SK-N-SH (cell line): ENCODE measurements at regions not wholly inside any gene's neighbourhood (a gene's known extent, or its start where the extent isn't known, plus 50 kb on each side); places are given as distances from the start of the nearest gene placed in this dataset.
"Not testable (repeated sequence)": the region's sequence is repeated elsewhere in the genome, so short reads cannot be mapped to it uniquely, and the experiment has no call there.

Experiments used
- CTCF ChIA-PET: fragments of 300-600, 350-600 bp; formaldehyde crosslinking; extraction: SDS; loops from one replicate; lab custom pipeline; 2021; lab: Yijun Ruan, JAX
- POLR2A ChIA-PET: fragments of 350-600 bp; sonication (Branson Sonifier 250); formaldehyde crosslinking; extraction: SDS; loops from one replicate; lab custom pipeline; 2020; ENCODE audit warnings: antibody characterized with exemption, inconsistent platforms; lab: Yijun Ruan, JAX
- DNase-seq: peaks from one replicate; pipeline ENCODE4 v3.0.0; 2012
- H2AFZ ChIP-seq: fragments of 200-600 bp; sonication (generic); 2 replicates; pipeline ENCODE4 v1.8.1; 2016; ENCODE audit warnings: antibody characterized with exemption, mild to moderate bottlenecking, low read depth
- H3F3A ChIP-seq: fragments of 200-600 bp; sonication (generic); replicated peaks from 2 replicates; pipeline ENCODE3; 2016; ENCODE audit warnings: antibody characterized with exemption, mild to moderate bottlenecking; ENCODE audit not compliant: insufficient read depth
- H3K27ac ChIP-seq, 2 experiments: fragments of 200-500 bp in 1 of 2; fragments of 200-600 bp in 1 of 2; sonication (Bioruptor generic) in 1 of 2; sonication (generic), shearing (Covaris generic) in 1 of 2; 2 replicates each; pipeline versions ENCODE4 v1.5.1 to v1.6.1; 2014 to 2016; ENCODE audit warnings: low read depth in 2 of 2, inconsistent platforms in 1 of 2, low read length in 1 of 2, mild to moderate bottlenecking in 1 of 2, mixed read lengths in 1 of 2
- H3K27me3 ChIP-seq: fragments of 200-600 bp; sonication (generic), shearing (Covaris generic); 2 replicates; pipeline ENCODE4 v1.6.1; 2016; ENCODE audit warnings: mixed run types; ENCODE audit not compliant: insufficient read depth
- H3K36me3 ChIP-seq, 2 experiments: fragments of 200-500 bp in 1 of 2; fragments of 200-600 bp in 1 of 2; sonication (Bioruptor generic) in 1 of 2; sonication (generic) in 1 of 2; replicated peaks in 1 of 2; 2 replicates each; pipeline versions ENCODE3 to v1.5.1; 2014 to 2016; ENCODE audit warnings: low read length in 1 of 2, mild to moderate bottlenecking in 1 of 2; ENCODE audit not compliant: insufficient read depth in 2 of 2, control insufficient read depth in 1 of 2
- H3K4me1 ChIP-seq, 2 experiments: fragments of 200-500 bp in 1 of 2; fragments of 200-600 bp in 1 of 2; sonication (Bioruptor generic) in 1 of 2; sonication (generic), shearing (Covaris generic) in 1 of 2; 2 replicates each; pipeline versions ENCODE4 v1.5.1 to v1.6.1; 2014 to 2016; ENCODE audit warnings: low read depth in 1 of 2, low read length in 1 of 2, mixed run types in 1 of 2; ENCODE audit not compliant: insufficient read depth in 2 of 2, control insufficient read depth in 1 of 2
- H3K4me2 ChIP-seq: fragments of 200-600 bp; sonication (generic), shearing (Covaris generic); 2 replicates; pipeline ENCODE4 v1.6.1; 2017; ENCODE audit warnings: mixed run types
- H3K4me3 ChIP-seq, 2 experiments: fragments of 200-500 bp in 1 of 2; fragments of 200-600 bp in 1 of 2; sonication (Bioruptor generic) in 1 of 2; sonication (generic), shearing (Covaris generic) in 1 of 2; 2 replicates each; pipeline versions ENCODE4 v1.5.1 to v1.8.1; 2014 to 2016; ENCODE audit warnings: low read depth in 2 of 2, inconsistent platforms in 1 of 2, low read length in 1 of 2, mild to moderate bottlenecking in 1 of 2, mixed read lengths in 1 of 2, moderate library complexity in 1 of 2
- H3K79me2 ChIP-seq: fragments of 200-600 bp; sonication (generic); 2 replicates; pipeline ENCODE4 v1.8.1; 2017; ENCODE audit warnings: mild to moderate bottlenecking; ENCODE audit not compliant: insufficient read depth
- H3K9ac ChIP-seq: fragments of 200-600 bp; sonication (generic); 2 replicates; pipeline ENCODE4 v1.6.1; 2017; ENCODE audit warnings: mixed run types
- H3K9me2 ChIP-seq: fragments of 200-600 bp; sonication (generic); 2 replicates; pipeline ENCODE4 v1.6.1; 2017; ENCODE audit warnings: mixed run types
- H3K9me3 ChIP-seq: fragments of 200-600 bp; sonication (generic); 2 replicates; pipeline ENCODE4 v1.6.1; 2017; ENCODE audit warnings: mixed run types, mild to moderate bottlenecking, moderate library complexity
- H4K20me1 ChIP-seq: fragments of 200-600 bp; sonication (generic); 2 replicates; pipeline ENCODE4 v1.6.1; 2017; ENCODE audit warnings: mild to moderate bottlenecking, mixed run types; ENCODE audit not compliant: insufficient read depth
- FOXJ3 ChIP-seq: sonication (generic); formaldehyde crosslinking; IDR thresholded peaks from 2 replicates; pipeline ENCODE4 v1.5.1; 2020; ENCODE audit warnings: mild to moderate bottlenecking, missing genetic modification reagents
- WGBS: methylation state at CpG from one replicate; pipeline ENCODE4 v1.1.6; 2017; ENCODE audit warnings: low lambda C conversion rate; 5-methylcytosine and 5-hydroxymethylcytosine counted together
- TF ChIP-seq, protein P1 (sequence below): fragments of 200-600 bp; sonication (generic); IDR thresholded peaks from 2 replicates; pipeline ENCODE4 v1.6.1; 2017; ENCODE audit warnings: antibody characterized with exemption, mild to moderate bottlenecking, moderate library complexity

DNA sequence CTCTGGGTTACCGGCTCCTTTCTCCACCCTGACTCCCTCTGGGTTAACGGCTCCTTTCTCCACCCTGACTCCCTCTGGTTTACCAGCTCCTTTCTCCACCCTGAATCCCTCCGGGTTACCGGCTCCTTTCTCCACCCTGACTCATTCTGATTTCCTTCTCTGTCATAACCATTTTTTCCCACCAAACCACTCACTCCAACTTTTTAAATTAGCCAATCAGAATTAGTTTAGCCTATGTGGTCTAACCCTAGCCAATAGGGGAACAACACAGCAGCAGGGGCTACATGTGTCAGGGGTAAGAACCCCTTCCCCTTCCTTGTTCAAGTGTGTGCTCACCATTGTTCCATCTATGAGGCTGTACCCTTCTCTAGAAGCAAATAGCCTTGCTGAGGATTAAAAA lies 98.4 kb upstream of the RBM19 start:
- Histone ChIP-seq H3K9me3 (no peaks in the 10 kb centered on the region), H2AFZ (no peak overlapping the region), H3K4me3 (no peak overlapping the region), H3K9me2 (no peaks in the 10 kb centered on the region), H3K27me3 (no peaks in the 10 kb centered on the region), H3K9ac (no peak overlapping the region), H3K79me2 (no peaks in the 10 kb centered on the region), H4K20me1 (no peaks in the 10 kb centered on the region), H3K4me1 (no peaks in the 10 kb centered on the region), H3K4me2 (no peak overlapping the region), H3K36me3 (no peaks in the 10 kb centered on the region), H3F3A (no peaks in the 10 kb centered on the region), H3K27ac (no peak overlapping the region)
- TF ChIP-seq, protein P1, sequence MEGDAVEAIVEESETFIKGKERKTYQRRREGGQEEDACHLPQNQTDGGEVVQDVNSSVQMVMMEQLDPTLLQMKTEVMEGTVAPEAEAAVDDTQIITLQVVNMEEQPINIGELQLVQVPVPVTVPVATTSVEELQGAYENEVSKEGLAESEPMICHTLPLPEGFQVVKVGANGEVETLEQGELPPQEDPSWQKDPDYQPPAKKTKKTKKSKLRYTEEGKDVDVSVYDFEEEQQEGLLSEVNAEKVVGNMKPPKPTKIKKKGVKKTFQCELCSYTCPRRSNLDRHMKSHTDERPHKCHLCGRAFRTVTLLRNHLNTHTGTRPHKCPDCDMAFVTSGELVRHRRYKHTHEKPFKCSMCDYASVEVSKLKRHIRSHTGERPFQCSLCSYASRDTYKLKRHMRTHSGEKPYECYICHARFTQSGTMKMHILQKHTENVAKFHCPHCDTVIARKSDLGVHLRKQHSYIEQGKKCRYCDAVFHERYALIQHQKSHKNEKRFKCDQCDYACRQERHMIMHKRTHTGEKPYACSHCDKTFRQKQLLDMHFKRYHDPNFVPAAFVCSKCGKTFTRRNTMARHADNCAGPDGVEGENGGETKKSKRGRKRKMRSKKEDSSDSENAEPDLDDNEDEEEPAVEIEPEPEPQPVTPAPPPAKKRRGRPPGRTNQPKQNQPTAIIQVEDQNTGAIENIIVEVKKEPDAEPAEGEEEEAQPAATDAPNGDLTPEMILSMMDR, result no peak
- POLR2A ChIA-PET, result no interaction called here
- 14% methylated on average over 4 of the region's 4 CpGs for WGBS
- no peak for DNase-seq
- CTCF ChIA-PET, result no interaction called here

DNA sequence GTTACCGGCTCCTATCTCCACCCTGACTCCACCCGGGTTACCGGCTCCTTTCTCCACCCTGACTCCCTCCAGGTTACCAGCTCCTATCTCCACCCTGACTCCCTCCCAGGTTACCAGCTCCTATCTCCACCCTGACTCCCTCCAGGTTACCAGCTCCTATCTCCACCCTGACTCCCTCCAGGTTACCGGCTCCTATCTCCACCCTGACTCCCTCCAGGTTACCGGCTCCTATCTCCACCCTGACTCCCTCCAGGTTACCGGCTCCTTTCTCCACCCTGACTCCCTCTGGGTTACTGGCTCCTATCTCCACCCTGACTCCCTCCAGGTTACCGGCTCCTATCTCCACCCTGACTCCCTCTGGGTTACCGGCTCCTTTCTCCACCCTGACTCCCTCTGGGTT lies 97.9 kb upstream of the RBM19 start:
- H4K20me1 ChIP-seq, H3F3A ChIP-seq, H3K79me2 ChIP-seq, H2AFZ ChIP-seq, H3K27ac ChIP-seq, H3K4me3 ChIP-seq, H3K4me2 ChIP-seq, H3K9me3 ChIP-seq, H3K27me3 ChIP-seq, H3K4me1 ChIP-seq, CTCF ChIA-PET, DNase-seq, H3K9me2 ChIP-seq, H3K9ac ChIP-seq, POLR2A ChIA-PET, H3K36me3 ChIP-seq: not testable (repeated sequence)
- WGBS, result 32% methylated on average over 7 of the region's 8 CpGs

DNA sequence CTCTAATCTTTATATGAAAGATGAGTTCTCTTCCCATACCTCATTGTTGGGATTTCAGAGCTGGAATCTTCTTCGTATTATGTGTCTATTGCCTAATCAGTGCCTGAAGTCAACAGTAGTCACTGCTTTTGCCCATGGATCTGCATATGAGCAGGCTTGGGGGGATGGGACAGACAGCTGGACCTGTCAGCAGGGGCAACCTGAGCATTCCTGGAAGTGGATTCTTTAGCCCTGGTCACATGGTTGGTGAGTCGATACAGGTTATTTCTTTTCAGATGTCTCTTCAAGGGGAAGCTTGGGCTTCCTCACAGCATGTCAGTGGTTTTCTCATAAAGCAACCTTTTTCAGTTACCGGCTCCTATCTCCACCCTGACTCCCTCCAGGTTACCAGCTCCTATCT lies 97.3 kb upstream of the RBM19 start:
- H3K79me2 ChIP-seq, result no peaks in the 10 kb centered on the region
- no peaks in the 10 kb centered on the region for H3F3A ChIP-seq
- DNase-seq, result no peak
- no peak overlapping the region for H3K27ac ChIP-seq
- no peaks in the 10 kb centered on the region for H3K27me3 ChIP-seq
- WGBS, result 13% methylated on average over 3 of the region's 3 CpGs
- no peaks in the 10 kb centered on the region for H4K20me1 ChIP-seq
- no peak for TF ChIP-seq FOXJ3
- H2AFZ ChIP-seq, result no peak overlapping the region
- H3K4me1 ChIP-seq, result no peaks in the 10 kb centered on the region
- no peak overlapping the region for H3K9ac ChIP-seq
- no peaks in the 10 kb centered on the region for H3K36me3 ChIP-seq
- no peaks in the 10 kb centered on the region for H3K9me3 ChIP-seq
- no peaks in the 10 kb centered on the region for H3K9me2 ChIP-seq
- H3K4me3 ChIP-seq, result no peak overlapping the region
- CTCF ChIA-PET, result no interaction called here
- POLR2A ChIA-PET, result no interaction called here
- H3K4me2 ChIP-seq, result no peak overlapping the region

DNA sequence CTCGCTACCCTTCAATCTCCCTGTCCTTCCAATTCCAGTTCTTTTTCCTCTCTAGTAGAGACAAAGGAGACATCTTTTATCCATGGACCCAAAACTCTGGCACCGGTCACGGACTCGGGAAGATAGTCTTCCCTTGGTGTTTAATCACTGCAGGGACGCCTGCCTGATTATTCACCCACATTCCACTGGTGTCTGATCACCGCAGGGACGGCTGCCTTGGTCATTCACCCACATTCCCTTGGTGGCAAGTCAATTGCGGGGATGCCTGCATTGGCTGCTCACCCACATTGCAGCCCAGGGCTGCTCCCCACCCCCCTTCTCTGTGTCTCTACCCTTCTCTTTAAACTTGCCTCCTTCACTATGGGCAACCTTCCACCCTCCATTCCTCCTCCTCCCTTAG lies 90.2 kb upstream of the RBM19 start:
- H3K79me2 ChIP-seq, H3K36me3 ChIP-seq, H3K27ac ChIP-seq, H3K9me3 ChIP-seq, H3K4me3 ChIP-seq, POLR2A ChIA-PET, H3K9me2 ChIP-seq, H3K27me3 ChIP-seq, H4K20me1 ChIP-seq, DNase-seq, H3K4me2 ChIP-seq, H2AFZ ChIP-seq, H3K9ac ChIP-seq, H3K4me1 ChIP-seq, H3F3A ChIP-seq, CTCF ChIA-PET: not testable (repeated sequence)
- 1% methylated on average over 8 of the region's 8 CpGs for WGBS
